ENCODE measurements at regions not wholly inside any gene's neighbourhood (a gene's known extent, or its start where the extent isn't known, plus 50 kb on each side); places are given as distances from the start of the nearest gene placed in this dataset.
"Not testable (repeated sequence)": the region's sequence is repeated elsewhere in the genome, so short reads cannot be mapped to it uniquely, and the experiment has no call there.

GRCh38 chr22:22946131-22946530 lies 58.5 kb downstream of the IGLL5 start:
- DNase-seq = no peak

GRCh38 chr22:22948651-22949571 lies 61.3 kb downstream of the IGLL5 start:
- no peak for DNase-seq

- DNase-seq = no peak
These were observed 62.3 kb downstream of the IGLL5 start for GRCh38 chr22:22949953-22950352.

- DNase-seq = no peak
These were observed 63.4 kb downstream of the IGLL5 start for GRCh38 chr22:22951035-22951434.

- no peak for DNase-seq
These were observed 65.1 kb downstream of the IGLL5 start for GRCh38 chr22:22952531-22953280.

GRCh38 chr22:22953791-22954190 lies 66.2 kb downstream of the IGLL5 start:
- no peak for DNase-seq

- no peak for DNase-seq
These were observed 67.0 kb downstream of the IGLL5 start for GRCh38 chr22:22954656-22955055.

GRCh38 chr22:22955276-22955798 lies 67.7 kb downstream of the IGLL5 start:
- no peak for DNase-seq

- no peak for DNase-seq
These were observed 68.4 kb downstream of the IGLL5 start for GRCh38 chr22:22955866-22956535.

GRCh38 chr22:22957090-22957489 lies 69.5 kb downstream of the IGLL5 start:
- DNase-seq = no peak

GRCh38 chr22:22958621-22959020 lies 71.0 kb downstream of the IGLL5 start:
- DNase-seq = no peak

GRCh38 chr22:22959147-22959827 lies 71.7 kb downstream of the IGLL5 start:
- DNase-seq = peak; percentile 18

GRCh38 chr22:22960307-22960706 lies 72.7 kb downstream of the IGLL5 start:
- no peak for DNase-seq

GRCh38 chr22:22961574-22961973 lies 74.0 kb downstream of the IGLL5 start:
- no peak for DNase-seq

- DNase-seq = no peak
These were observed 80.8 kb downstream of the IGLL5 start for GRCh38 chr22:22968366-22968765.

GRCh38 chr22:22972605-22973004 lies 85.0 kb downstream of the IGLL5 start:
- not testable (repeated sequence) for DNase-seq

GRCh38 chr22:22973336-22973735 lies 85.7 kb downstream of the IGLL5 start:
- no peak for DNase-seq

GRCh38 chr22:22974156-22974555 lies 86.5 kb downstream of the IGLL5 start:
- no peak for DNase-seq

GRCh38 chr22:22974795-22975580 lies 87.4 kb downstream of the IGLL5 start:
- DNase-seq = no peak

- DNase-seq = no peak
These were observed 88.7 kb downstream of the IGLL5 start for GRCh38 chr22:22976033-22976922.

Data from T1000 (cell line).